NCI-H1436 (cell line): ENCODE measurements at regions not wholly inside any gene's neighbourhood (a gene's known extent, or its start where the extent isn't known, plus 50 kb on each side); places are given as distances from the start of the nearest gene placed in this dataset.

Experiments
- DNase-seq: peaks from one replicate; lab custom pipeline; 2025; lab: John Stamatoyannopoulos, UW

DNA sequence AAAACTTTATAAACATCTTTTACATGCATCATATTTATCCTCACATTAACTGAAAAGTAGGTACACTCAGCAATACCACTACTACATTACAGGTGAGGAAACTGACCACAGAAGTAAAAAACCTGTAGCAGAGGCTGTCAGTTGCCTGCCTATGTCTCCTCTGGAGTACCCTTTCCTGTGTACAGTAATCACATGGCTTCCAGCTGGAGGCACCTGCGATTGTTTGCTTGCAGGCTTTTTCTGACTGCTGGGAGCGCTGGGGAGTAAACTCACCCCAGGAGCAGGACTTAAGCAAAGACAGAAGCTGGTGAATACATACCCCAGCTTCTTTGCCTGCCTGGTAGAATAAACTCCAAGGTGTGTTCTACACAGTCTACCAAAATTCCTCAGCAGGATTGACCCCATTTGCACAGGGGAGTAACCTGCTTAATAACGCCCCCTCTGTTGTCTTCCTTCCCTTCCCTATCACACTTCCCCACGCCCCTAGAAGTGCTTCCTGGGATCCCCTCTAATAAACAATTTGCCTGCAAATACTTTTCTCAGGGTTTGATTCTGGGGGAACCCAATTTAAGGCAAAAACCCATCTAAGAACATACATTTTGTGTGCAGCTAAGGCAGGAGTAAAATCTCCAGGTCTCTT lies 138.9 kb downstream of the PTH2R start:
- peak; percentile 29 for DNase-seq

DNA sequence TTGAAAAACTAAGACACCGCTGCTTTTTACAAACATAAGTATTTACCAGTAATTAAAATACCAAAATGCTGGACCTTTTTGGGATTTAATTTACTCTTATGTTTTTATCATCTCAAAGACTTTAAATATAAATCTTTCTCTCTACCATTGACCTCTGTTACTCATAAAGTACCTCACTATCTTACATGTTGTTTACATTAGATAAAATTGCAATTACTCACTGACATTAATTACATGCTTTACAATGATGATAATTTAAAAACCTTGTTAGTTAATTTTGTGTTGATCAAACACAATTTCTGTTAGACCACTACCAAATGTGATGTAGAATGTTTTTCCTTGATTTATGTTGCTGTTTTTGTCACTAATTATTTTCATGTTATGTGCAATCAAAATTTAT lies 139.5 kb downstream of the PTH2R start:
- DNase-seq, result no peak

- no peak for DNase-seq
Measured at GRCh38 chr2:208546860-208547650, 140.5 kb downstream of the PTH2R start.

DNA sequence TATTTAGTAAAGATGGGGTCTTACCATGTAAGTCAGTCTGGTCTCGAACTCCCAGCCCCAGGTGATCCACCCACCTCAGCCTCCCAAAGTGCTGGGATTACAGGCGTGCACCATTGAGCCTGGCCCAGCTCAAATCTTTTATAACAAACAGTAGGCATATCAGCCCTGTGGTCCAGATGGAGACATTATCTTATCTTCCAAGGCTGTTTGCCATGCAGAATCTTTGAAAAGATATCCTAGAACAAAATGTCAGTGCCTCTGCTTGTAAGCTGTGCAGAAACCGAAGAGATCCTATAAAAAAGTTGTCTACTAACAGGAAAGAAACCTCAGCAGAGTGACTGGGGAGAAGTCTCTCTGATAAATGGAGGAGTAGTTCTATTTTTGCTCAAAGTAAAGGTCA lies 142.1 kb downstream of the PTH2R start:
- DNase-seq, result no peak

GRCh38 chr2:208549546-208550158 lies 143.1 kb downstream of the PTH2R start:
- DNase-seq, result no peak

DNA sequence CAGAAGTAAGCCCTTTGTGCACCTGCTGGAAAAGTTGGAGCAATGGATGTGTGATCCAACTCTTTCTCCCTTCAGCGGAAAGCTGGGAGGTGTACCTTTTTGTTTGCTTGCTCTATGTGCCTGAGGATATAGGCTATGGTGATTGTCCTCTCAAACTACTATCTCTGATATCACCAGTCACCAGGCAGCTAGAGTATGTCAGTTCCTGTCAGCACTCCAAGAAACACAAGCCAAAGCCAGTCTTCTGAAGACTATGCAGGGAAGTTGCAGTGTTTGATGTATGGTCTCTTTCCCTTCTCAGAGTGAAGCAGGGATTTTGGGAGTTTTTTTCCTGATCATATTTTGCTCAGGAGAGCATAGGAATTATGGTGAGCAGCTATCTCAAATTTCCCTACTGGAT lies 146.4 kb downstream of the PTH2R start:
- no peak for DNase-seq

GRCh38 chr2:208556983-208557484 lies 150.4 kb downstream of the PTH2R start:
- DNase-seq, result no peak

DNA sequence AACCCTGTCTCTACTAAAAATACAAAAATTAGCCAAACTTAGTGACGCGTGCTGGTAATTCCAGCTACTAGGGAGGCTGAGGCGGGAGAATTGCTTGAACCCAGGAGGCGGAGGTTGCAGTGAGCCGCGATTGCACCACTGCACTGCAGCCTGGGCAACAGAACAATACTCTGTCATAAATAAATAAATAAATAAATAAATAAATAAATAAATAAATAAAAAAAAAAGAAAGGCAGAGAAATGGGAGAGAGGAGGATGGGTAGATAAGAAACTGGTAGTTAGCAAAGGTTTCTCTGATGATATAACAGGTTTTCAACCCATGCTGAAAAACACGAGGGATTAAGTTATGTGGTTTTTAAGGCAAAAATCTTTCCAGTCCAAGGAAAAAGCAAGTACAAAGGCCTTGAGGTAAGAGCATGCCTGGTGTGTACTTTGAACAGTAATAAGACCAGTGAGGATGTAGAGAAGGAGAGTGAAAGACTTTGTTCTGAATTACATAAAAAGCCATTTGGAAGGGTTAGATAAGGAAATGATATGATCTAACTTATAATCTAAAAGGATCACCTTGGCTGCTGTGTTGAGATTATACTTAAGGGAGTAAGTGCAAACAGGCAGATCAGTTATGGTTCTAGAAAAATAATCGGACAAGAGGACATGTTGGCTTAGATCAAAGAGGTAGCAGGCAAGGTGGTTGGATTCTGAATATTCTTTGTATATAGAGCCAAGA lies 159.3 kb downstream of the PTH2R start:
- no peak for DNase-seq

DNA sequence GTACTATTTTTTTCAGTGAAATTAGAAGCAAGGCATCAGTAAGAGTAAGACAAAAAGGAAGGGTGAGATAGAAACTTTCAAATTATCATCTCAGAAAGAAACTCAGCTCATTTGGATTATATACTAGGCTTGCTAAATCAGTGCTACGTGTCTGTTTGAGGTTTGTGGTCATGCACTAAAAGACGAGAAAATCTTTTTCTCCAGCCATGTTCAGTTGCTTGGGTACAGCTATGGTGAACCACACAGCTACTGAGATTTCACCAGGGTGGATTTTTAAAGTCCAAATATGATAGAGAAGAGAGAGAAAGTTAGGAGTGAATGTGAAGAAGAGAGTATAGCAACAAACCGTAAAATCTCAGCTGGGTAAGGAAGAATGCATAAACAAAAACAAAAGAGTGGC lies 161.6 kb downstream of the PTH2R start:
- no peak for DNase-seq

GRCh38 chr2:208570066-208570465 lies 163.5 kb downstream of the PTH2R start:
- no peak for DNase-seq

GRCh38 chr2:208570851-208571763 lies 164.5 kb downstream of the PTH2R start:
- no peak for DNase-seq

DNA sequence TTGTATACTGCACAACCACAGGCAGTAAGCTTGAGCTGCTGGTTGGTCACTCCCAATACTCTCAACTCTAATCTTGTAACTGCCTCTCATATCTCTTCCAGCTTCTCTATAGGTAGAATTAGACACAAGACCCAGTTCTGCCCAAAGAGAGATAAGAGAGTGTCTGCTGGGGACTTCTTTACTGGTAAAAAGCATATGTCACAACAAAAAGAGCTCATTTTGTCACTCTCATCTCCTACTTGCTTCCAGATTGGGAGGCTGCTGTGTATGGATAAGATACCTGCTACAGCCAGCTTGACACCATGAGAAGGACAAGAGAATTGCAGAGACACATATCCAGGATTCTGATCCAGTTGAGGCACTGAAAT lies 165.2 kb downstream of the PTH2R start:
- no peak for DNase-seq

- DNase-seq, result no peak
Measured at GRCh38 chr2:208573569-208573968, 167.0 kb downstream of the PTH2R start.

DNA sequence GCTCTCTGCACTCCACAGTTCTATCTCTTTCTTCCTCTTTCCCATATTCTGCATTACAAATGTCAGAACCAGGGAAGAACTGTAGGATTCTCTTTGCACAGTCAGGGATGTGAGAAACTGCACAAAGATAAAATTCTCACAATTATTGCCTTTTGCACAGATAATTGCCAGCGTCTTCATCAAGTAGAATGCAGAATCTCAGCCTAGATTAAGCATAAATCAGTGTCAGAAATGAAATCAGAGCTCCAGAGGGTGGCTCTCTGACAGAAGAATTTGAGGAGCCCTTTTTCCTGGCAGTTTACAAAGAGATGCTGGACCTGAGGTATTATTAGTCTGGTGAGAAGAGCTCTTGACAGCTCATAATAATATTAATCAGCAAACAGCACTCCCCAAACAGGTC lies 173.1 kb downstream of the PTH2R start:
- DNase-seq, result no peak

- DNase-seq, result no peak
Measured at GRCh38 chr2:208584378-208584985, 177.9 kb downstream of the PTH2R start.

DNA sequence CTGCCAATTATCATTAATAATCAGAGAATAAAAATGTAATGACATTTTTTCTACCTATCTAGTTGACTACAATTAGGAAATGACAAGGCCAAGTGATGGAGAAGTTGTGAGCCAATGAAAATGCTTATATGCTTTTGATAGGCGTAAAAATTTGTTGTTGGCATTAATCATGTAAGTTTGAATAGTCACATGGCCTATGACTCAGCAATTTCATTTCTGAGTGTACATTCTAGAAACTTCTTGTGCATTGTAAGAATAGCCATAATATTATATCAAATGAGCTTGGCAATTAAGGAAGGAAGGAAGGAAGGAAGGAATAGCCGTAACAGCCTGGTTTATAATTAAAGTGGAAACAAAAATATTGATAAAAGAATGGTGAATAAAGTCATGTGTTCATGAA lies 179.9 kb downstream of the PTH2R start:
- no peak for DNase-seq

DNA sequence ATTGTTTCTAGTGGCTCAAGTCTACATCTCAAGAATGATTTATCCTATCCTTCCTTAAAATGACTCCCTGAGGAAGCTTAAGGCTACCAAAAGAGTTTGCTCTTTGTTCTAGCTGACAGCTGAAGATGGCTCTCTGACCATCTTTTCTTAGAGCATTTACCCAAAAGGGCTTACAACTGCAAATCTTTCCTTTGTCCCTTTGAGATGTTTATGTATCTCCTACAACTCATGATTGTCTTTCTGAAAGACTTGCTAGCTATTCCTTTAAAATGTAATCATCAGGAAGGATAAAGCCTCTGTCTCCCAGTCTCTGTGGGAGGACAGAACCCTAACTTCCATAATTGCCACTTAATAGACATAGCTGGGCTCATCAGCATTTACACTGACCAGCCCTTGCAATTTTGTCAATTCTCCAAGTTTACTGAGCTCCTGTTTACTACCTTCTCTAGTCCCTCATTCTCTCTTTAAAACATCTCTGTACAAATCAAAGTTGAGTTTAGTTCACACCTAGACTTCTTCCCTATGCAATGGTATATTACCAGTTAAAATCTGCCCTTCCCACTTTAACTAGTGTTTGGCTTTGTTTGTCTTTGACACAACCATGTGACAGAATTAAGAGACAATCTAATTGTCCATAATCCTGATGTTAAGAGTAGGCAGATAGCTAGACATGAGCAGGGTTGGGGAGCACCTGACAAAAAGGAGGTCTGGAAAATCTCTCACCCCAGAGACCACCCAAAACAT lies 188.2 kb downstream of the PTH2R start:
- no peak for DNase-seq

GRCh38 chr2:208595386-208596275 lies 189.0 kb downstream of the PTH2R start:
- DNase-seq, result no peak

DNA sequence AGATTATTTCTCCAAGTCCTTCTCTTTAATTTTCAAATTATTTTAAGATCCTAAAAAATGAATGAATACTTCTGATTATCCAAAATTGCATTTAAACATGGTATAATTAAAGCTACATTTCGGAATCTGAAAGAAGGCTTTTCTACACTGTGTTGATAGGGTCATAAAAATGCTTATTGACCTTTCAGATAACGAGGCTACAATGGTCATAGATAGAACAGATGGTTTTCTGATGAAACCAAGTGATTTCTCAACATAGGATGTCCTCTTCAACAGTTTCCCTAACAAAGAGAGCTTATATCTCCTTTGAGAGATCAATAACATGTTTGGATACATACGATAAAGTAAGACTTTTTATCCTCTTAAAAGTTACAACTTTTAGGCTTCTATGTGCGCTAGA lies 201.1 kb downstream of the PTH2R start:
- no peak for DNase-seq
